ENCODE measurements at regions not wholly inside any gene's neighbourhood (a gene's known extent, or its start where the extent isn't known, plus 50 kb on each side); places are given as distances from the start of the nearest gene placed in this dataset.

DNA sequence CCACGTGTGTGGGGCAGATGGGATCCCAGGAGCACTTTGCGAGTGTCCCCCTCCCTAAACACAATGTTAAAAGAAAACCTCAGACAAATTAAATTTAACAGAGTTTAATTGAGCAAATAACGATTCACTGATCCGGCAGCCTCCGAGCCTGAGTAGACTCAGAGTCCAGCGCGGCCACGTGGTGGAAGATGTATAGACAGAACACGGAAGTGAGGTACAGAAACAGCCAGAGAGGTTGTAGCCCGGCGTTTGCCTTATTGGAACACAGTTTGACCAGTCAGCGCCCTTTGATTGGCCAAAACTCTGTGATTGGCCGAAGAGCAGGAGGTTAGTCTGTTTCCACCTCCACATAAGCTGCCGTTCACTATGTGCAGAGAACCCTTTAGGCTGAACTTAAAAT is 363.0 kb upstream of the IRX2 start:
- CTCF ChIA-PET = no interaction called here
- POLR2A ChIA-PET = no interaction called here
- no peak for DNase-seq (ENCODE audit: low read depth, low spot score)
- TF ChIP-seq, protein P1, sequence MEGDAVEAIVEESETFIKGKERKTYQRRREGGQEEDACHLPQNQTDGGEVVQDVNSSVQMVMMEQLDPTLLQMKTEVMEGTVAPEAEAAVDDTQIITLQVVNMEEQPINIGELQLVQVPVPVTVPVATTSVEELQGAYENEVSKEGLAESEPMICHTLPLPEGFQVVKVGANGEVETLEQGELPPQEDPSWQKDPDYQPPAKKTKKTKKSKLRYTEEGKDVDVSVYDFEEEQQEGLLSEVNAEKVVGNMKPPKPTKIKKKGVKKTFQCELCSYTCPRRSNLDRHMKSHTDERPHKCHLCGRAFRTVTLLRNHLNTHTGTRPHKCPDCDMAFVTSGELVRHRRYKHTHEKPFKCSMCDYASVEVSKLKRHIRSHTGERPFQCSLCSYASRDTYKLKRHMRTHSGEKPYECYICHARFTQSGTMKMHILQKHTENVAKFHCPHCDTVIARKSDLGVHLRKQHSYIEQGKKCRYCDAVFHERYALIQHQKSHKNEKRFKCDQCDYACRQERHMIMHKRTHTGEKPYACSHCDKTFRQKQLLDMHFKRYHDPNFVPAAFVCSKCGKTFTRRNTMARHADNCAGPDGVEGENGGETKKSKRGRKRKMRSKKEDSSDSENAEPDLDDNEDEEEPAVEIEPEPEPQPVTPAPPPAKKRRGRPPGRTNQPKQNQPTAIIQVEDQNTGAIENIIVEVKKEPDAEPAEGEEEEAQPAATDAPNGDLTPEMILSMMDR (IDR thresholded peaks at IDR 0.05; ENCODE audit: insufficient read depth, low read length, missing control alignments) = no peak
- no peak overlapping the region for H3K4me3 ChIP-seq (ENCODE audit: low read depth, low read length)

- ChIA-PET POLR2A (no interaction called here), CTCF (no interaction called here)
- TF ChIP-seq, protein P1 (IDR thresholded peaks at IDR 0.05; ENCODE audit: insufficient read depth, low read length, missing control alignments) = no peak
- DNase-seq (ENCODE audit: low read depth, low spot score) = no peak
- H3K4me3 ChIP-seq (ENCODE audit: low read depth, low read length) = no peak overlapping the region
These were observed 358.9 kb upstream of the IRX2 start for GRCh38 chr5:3110371-3110770.

- TF ChIP-seq, protein P1 (IDR thresholded peaks at IDR 0.05; ENCODE audit: insufficient read depth, low read length, missing control alignments) = no peak
- ChIA-PET POLR2A (no interaction called here), CTCF (no interaction called here)
- no peak overlapping the region for H3K4me3 ChIP-seq (ENCODE audit: low read depth, low read length)
- no peak for DNase-seq (ENCODE audit: low read depth, low spot score)
These were observed 355.7 kb upstream of the IRX2 start for GRCh38 chr5:3107156-3107611.

- TF ChIP-seq, protein P1 (IDR thresholded peaks at IDR 0.05; ENCODE audit: insufficient read depth, low read length, missing control alignments) = no peak
- no peak overlapping the region for H3K4me3 ChIP-seq (ENCODE audit: low read depth, low read length)
- DNase-seq (ENCODE audit: low read depth, low spot score) = no peak
- POLR2A ChIA-PET = no interaction called here
- CTCF ChIA-PET = no interaction called here
These were observed 354.1 kb upstream of the IRX2 start for GRCh38 chr5:3105581-3105980.

- POLR2A ChIA-PET = no interaction called here
- CTCF ChIA-PET = no interaction called here
- no peak for DNase-seq (ENCODE audit: low read depth, low spot score)
These were observed 353.7 kb upstream of the IRX2 start for GRCh38 chr5:3105172-3105571.

GRCh38 chr5:3104429-3105060 is 353.1 kb upstream of the IRX2 start:
- no peak overlapping the region for H3K4me3 ChIP-seq (ENCODE audit: low read depth, low read length)
- TF ChIP-seq, protein P1 (IDR thresholded peaks at IDR 0.05; ENCODE audit: insufficient read depth, low read length, missing control alignments) = no peak
- ChIA-PET POLR2A (no interaction called here), CTCF (no interaction called here)
- DNase-seq (ENCODE audit: low read depth, low spot score) = no peak

More at GRCh38 chr5:3105172-3105571, 353.7 kb upstream of the IRX2 start:
- no peak overlapping the region for H3K4me3 ChIP-seq (ENCODE audit: low read depth, low read length)
- TF ChIP-seq, protein P1 (IDR thresholded peaks at IDR 0.05; ENCODE audit: insufficient read depth, low read length, missing control alignments) = no peak
